Caco-2 (cell line): ENCODE measurements at regions not wholly inside any gene's neighbourhood (a gene's known extent, or its start where the extent isn't known, plus 50 kb on each side); places are given as distances from the start of the nearest gene placed in this dataset.

Experiments
- BruUV-seq: library from RNA; stranded (reverse); fragments of 400-500 nt; replicated peaks from 2 replicates; lab custom pipeline; 2021; lab: Mats Ljungman, UMichigan
- CTCF ChIA-PET: fragments of 300-600 bp; sonication (Branson Sonifier 250); formaldehyde crosslinking; loops from one replicate; lab custom pipeline; 2022; ENCODE audit warnings: antibody characterized with exemption; lab: Charles Lee
- POLR2A ChIA-PET: fragments of 300-600 bp; sonication (Branson Sonifier 250); formaldehyde crosslinking; loops from one replicate; lab custom pipeline; 2022; ENCODE audit warnings: antibody characterized with exemption; lab: Charles Lee
- DNase-seq, 2 experiments: peaks; one replicate each; pipeline versions ENCODE4 v3.0.0 to v3.0.0-alpha.2; 2020 to 2022
- H3K27me3 ChIP-seq: replicated peaks from 2 replicates; pipeline ENCODE4 v1.6.0; 2011; ENCODE audit warnings: low read length; ENCODE audit not compliant: control insufficient read depth, insufficient read depth
- H3K36me3 ChIP-seq: 2 replicates; pipeline ENCODE4 v1.5.1; 2011; ENCODE audit warnings: low read length; ENCODE audit not compliant: control insufficient read depth, insufficient read depth
- H3K4me1 ChIP-seq: fragments of 250-450 bp; sonication (Bioruptor Pico); 2 replicates; pipeline ENCODE4 v1.5.1; 2020; ENCODE audit warnings: mild to moderate bottlenecking
- H3K4me3 ChIP-seq: 2 replicates; pipeline ENCODE4 v1.5.1; 2011; ENCODE audit warnings: low read depth, mild to moderate bottlenecking, control low read depth, low read length
- H3K9me3 ChIP-seq: fragments of 250-450 bp; sonication (Bioruptor Pico); 2 replicates; pipeline ENCODE4 v1.5.1; 2020; ENCODE audit warnings: mild to moderate bottlenecking, moderate library complexity
- H3K27ac Mint-ChIP-seq: one replicate; pipeline ENCODE4 v1.8.0; 2022; ENCODE audit warnings: mixed read lengths; ENCODE audit not compliant: unreplicated experiment
- H3K27me3 Mint-ChIP-seq: one replicate; pipeline ENCODE4 v1.8.0; 2022; ENCODE audit warnings: mixed read lengths; ENCODE audit not compliant: insufficient read depth, unreplicated experiment
- H3K36me3 Mint-ChIP-seq: one replicate; pipeline ENCODE4 v1.8.0; 2022; ENCODE audit warnings: mild to moderate bottlenecking, mixed read lengths; ENCODE audit not compliant: insufficient read depth, unreplicated experiment
- H3K4me1 Mint-ChIP-seq: one replicate; pipeline ENCODE4 v1.8.0; 2022; ENCODE audit warnings: low read depth, mixed read lengths; ENCODE audit not compliant: unreplicated experiment
- H3K4me3 Mint-ChIP-seq: one replicate; pipeline ENCODE4 v1.8.0; 2022; ENCODE audit warnings: mild to moderate bottlenecking, moderate library complexity, mixed read lengths; ENCODE audit not compliant: unreplicated experiment
- H3K9me3 Mint-ChIP-seq: one replicate; pipeline ENCODE4 v1.8.0; 2022; ENCODE audit warnings: mixed read lengths; ENCODE audit not compliant: unreplicated experiment
- intact Hi-C: fragments of 100-400 bp; cut with micrococcal nuclease; formaldehyde crosslinking; loops from one replicate; pipeline ENCODE4 v1.10.0; 2022; ENCODE audit not compliant: unreplicated experiment
- TF ChIP-seq, protein P1 (sequence below), 2 experiments: fragments of 200-600 bp in 1 of 2; IDR thresholded peaks; 1 replicate in 1 of 2; 2 replicates in 1 of 2; pipeline versions ENCODE4 v1.5.1 to v1.8.0; 2011 to 2022; ENCODE audit warnings: antibody characterized with exemption in 1 of 2, control low read depth in 1 of 2, inconsistent platforms in 1 of 2, low read depth in 1 of 2, low read length in 1 of 2, mild to moderate bottlenecking in 1 of 2, moderate library complexity in 1 of 2; ENCODE audit not compliant: insufficient read depth in 1 of 2, severe bottlenecking in 1 of 2, unreplicated experiment in 1 of 2

DNA sequence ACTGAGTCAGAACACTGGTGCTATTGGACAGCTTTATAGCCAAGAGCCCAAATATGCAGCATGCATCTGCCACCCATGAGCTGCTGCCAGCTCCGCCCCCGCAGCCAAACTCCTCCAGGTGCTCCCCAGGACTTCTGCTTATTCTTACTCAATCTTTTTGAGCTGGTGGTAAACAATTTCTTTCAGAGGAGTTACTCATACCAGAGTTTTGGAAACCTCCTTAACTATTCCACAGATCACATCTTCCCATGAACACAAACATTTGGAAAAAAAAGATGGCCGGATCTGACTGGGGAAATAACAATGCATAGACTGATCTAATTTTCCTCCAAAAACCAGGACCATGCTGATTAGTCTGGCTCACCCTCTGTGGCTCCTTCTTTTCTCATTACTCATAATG lies 399.9 kb downstream of the GPM6A start:
- BruUV-seq = no TSS peak
- no peaks in the 10 kb centered on the region for H3K27me3 ChIP-seq
- no peaks in the 10 kb centered on the region for H3K4me1 Mint-ChIP-seq
- H3K27me3 Mint-ChIP-seq = no peaks in the 10 kb centered on the region
- TF ChIP-seq, protein P1, sequence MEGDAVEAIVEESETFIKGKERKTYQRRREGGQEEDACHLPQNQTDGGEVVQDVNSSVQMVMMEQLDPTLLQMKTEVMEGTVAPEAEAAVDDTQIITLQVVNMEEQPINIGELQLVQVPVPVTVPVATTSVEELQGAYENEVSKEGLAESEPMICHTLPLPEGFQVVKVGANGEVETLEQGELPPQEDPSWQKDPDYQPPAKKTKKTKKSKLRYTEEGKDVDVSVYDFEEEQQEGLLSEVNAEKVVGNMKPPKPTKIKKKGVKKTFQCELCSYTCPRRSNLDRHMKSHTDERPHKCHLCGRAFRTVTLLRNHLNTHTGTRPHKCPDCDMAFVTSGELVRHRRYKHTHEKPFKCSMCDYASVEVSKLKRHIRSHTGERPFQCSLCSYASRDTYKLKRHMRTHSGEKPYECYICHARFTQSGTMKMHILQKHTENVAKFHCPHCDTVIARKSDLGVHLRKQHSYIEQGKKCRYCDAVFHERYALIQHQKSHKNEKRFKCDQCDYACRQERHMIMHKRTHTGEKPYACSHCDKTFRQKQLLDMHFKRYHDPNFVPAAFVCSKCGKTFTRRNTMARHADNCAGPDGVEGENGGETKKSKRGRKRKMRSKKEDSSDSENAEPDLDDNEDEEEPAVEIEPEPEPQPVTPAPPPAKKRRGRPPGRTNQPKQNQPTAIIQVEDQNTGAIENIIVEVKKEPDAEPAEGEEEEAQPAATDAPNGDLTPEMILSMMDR (IDR thresholded peaks at IDR 0.05; ENCODE audit: insufficient read depth in 1 of 2, low read depth in 1 of 2, low read length in 1 of 2, severe bottlenecking in 1 of 2, unreplicated experiment in 1 of 2) = no peak
- ChIA-PET POLR2A (no interaction called here), CTCF (no interaction called here)
- intact Hi-C loops = no loop called here
- H3K9me3 ChIP-seq = no peaks in the 10 kb centered on the region
- peaks cover 22% of the 10 kb centered on the region for H3K9me3 Mint-ChIP-seq
- H3K36me3 ChIP-seq = no peaks in the 10 kb centered on the region
- H3K27ac Mint-ChIP-seq = no peak overlapping the region
- H3K4me3 ChIP-seq = no peak overlapping the region
- H3K36me3 Mint-ChIP-seq = no peaks in the 10 kb centered on the region
- DNase-seq = no peak
- H3K4me1 ChIP-seq = no peaks in the 10 kb centered on the region
- no peak overlapping the region for H3K4me3 Mint-ChIP-seq

DNA sequence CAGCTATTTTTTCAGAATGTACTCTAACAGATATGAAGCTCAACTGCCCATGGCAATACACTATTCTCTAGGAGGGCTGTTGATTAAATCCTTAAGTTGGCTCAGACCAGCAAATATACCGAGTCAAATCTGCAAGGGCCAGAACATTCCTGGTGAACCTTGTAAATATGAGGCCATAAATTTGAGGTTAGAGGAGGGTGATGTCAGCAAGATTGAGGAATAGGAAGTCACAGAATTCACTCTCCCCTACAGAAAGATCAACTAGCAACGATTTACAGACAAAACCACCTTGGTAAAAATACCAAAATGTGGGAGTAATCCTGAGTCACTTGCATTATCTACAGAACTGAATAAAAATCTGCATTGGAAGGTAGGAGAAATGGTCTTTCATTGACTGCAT lies 399.3 kb downstream of the GPM6A start:
- ChIA-PET POLR2A (no interaction called here), CTCF (no interaction called here)
- no peaks in the 10 kb centered on the region for H3K36me3 Mint-ChIP-seq
- H3K36me3 ChIP-seq = no peaks in the 10 kb centered on the region
- H3K27ac Mint-ChIP-seq = no peak overlapping the region
- H3K4me3 ChIP-seq = no peak overlapping the region
- intact Hi-C loops = no loop called here
- TF ChIP-seq, protein P1 (IDR thresholded peaks at IDR 0.05; ENCODE audit: insufficient read depth in 1 of 2, low read depth in 1 of 2, low read length in 1 of 2, severe bottlenecking in 1 of 2, unreplicated experiment in 1 of 2) = no peak
- no TSS peak for BruUV-seq
- no peak for DNase-seq
- H3K27me3 ChIP-seq = no peaks in the 10 kb centered on the region
- H3K4me1 Mint-ChIP-seq = no peaks in the 10 kb centered on the region
- H3K27me3 Mint-ChIP-seq = no peaks in the 10 kb centered on the region
- no peak overlapping the region for H3K4me3 Mint-ChIP-seq
- peaks cover 22% of the 10 kb centered on the region for H3K9me3 Mint-ChIP-seq
- H3K9me3 ChIP-seq = no peaks in the 10 kb centered on the region
- H3K4me1 ChIP-seq = no peaks in the 10 kb centered on the region

DNA sequence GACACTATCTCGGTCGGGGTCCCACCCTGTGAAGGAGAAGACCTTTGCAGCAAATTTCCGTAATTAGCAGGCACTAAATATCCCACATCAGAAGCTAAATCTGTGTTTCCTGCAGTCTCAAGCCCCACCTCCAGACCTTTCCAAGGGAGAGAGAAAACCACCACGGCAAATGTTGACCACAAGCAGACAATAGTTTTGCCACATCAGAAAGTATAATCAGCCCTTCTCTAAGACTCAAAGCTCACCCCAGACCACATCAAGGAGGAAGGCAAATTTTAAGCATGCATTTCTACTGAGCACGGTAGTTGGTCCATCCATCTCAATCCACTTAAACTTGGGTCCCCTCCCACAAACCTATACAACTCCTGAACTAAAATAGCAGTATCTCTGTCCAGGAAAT lies 398.5 kb downstream of the GPM6A start:
- DNase-seq = no peak
- no peaks in the 10 kb centered on the region for H3K27me3 Mint-ChIP-seq
- H3K4me1 Mint-ChIP-seq = peaks cover under 1% of the 10 kb centered on the region
- no peak overlapping the region for H3K4me3 ChIP-seq
- H3K4me3 Mint-ChIP-seq = no peak overlapping the region
- no peaks in the 10 kb centered on the region for H3K27me3 ChIP-seq
- intact Hi-C loops = no loop called here
- CTCF ChIA-PET = no interaction called here
- POLR2A ChIA-PET = no interaction called here
- peaks cover 22% of the 10 kb centered on the region for H3K9me3 Mint-ChIP-seq
- no peaks in the 10 kb centered on the region for H3K4me1 ChIP-seq
- no peaks in the 10 kb centered on the region for H3K9me3 ChIP-seq
- no peak overlapping the region for H3K27ac Mint-ChIP-seq
- no peaks in the 10 kb centered on the region for H3K36me3 ChIP-seq
- no TSS peak for BruUV-seq
- no peaks in the 10 kb centered on the region for H3K36me3 Mint-ChIP-seq
- TF ChIP-seq, protein P1 (IDR thresholded peaks at IDR 0.05; ENCODE audit: insufficient read depth in 1 of 2, low read depth in 1 of 2, low read length in 1 of 2, severe bottlenecking in 1 of 2, unreplicated experiment in 1 of 2) = no peak
